ENCODE measurements at regions not wholly inside any gene's neighbourhood (a gene's known extent, or its start where the extent isn't known, plus 50 kb on each side); places are given as distances from the start of the nearest gene placed in this dataset.

- Histone ChIP-seq H3K4me1 (no peaks in the 10 kb centered on the region), H3K27me3 (no peaks in the 10 kb centered on the region), H3K9me3 (no peaks in the 10 kb centered on the region), H3K36me3 (no peaks in the 10 kb centered on the region), H3K27ac (no peak overlapping the region), H3K4me3 (no peak overlapping the region)
- DNase-seq (no peak), ATAC-seq (ENCODE audit: low FRiP score in 2 of 2) (no peak)
- TF ChIP-seq POLR2AphosphoS5 (IDR thresholded peaks at IDR 0.05) (no peak), POLR2A (IDR thresholded peaks at IDR 0.05) (no peak), EP300 (IDR thresholded peaks at IDR 0.05) (no peak), CTCF (IDR thresholded peaks at IDR 0.05) (no peak)
Measured at GRCh38 chr7:155162422-155162821, 92.3 kb downstream of the HTR5A start.

GRCh38 chr7:155163696-155164095 is 93.6 kb downstream of the HTR5A start:
- Histone ChIP-seq H3K9me3 (no peaks in the 10 kb centered on the region), H3K36me3 (no peaks in the 10 kb centered on the region), H3K4me1 (no peaks in the 10 kb centered on the region), H3K27me3 (no peaks in the 10 kb centered on the region), H3K4me3 (no peak overlapping the region), H3K27ac (no peak overlapping the region)
- 80 to 87% methylated on average over 7 of the region's 7 CpGs for WGBS, 2 donors
- DNase-seq (no peak), ATAC-seq (ENCODE audit: low FRiP score in 2 of 2) (no peak)
- TF ChIP-seq EP300 (IDR thresholded peaks at IDR 0.05) = no peak
- no peak for TF ChIP-seq CTCF (IDR thresholded peaks at IDR 0.05)
- no peak for TF ChIP-seq POLR2AphosphoS5 (IDR thresholded peaks at IDR 0.05)
- no peak for TF ChIP-seq POLR2A (IDR thresholded peaks at IDR 0.05)

DNA sequence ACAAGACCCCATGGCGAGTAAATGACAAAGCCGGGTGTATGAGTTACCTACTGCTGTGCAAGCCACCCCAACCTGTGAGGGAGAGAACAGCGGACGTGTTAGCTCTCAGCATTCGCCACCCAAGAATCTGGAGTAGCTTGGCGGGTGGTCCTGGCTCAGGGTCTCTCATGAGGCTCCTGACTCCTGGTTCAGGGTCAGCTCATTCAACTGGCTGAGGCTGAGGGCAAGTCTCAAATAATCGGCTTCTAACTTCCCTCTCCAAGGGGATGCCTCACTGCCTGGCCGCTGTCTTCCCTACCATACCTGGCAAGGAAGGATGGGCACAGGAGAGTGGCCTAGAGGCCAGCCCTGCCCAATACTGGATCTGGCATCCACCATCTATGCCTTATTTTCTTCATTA is 94.2 kb downstream of the HTR5A start:
- H3K4me1 ChIP-seq = peaks cover 0 to 3% (median 1%) of the 10 kb centered on the region in 4 donors
- H3K27me3 ChIP-seq = no peaks in the 10 kb centered on the region
- DNase-seq (no peak), ATAC-seq (ENCODE audit: low FRiP score in 2 of 2) (no peak)
- no peaks in the 10 kb centered on the region for H3K9me3 ChIP-seq
- no peak overlapping the region for H3K27ac ChIP-seq
- TF ChIP-seq EP300 (IDR thresholded peaks at IDR 0.05) (no peak), POLR2AphosphoS5 (IDR thresholded peaks at IDR 0.05) (no peak), CTCF (IDR thresholded peaks at IDR 0.05) (no peak), POLR2A (IDR thresholded peaks at IDR 0.05) (no peak)
- H3K36me3 ChIP-seq = no peaks in the 10 kb centered on the region
- no peak overlapping the region for H3K4me3 ChIP-seq
- WGBS, 2 donors = 86 to 94% methylated on average over 5 to 8 of the region's 8 CpGs

DNA sequence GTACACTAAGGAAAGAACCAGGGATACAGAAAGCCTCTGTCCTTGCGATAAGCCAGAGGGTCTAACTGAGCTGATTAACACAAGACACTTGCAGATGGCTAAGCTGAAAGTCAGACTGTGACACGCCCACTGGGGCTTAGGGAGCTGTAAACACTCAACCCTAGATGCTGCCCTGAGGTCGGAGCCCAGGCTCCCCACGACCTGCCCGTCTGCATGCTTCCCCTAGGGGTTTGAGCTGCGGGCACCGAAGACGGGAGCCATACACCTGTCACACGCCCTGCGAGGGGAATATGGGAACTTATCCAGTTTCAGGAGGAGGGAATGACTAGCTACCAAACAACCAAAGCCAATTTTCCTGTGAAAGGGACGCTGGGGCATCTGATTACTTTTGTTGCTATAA is 96.0 kb downstream of the HTR5A start:
- Histone ChIP-seq H3K4me1 (peaks cover 0 to 4% (median 2%) of the 10 kb centered on the region in 4 donors), H3K4me3 (no peak overlapping the region), H3K27ac (no peak overlapping the region), H3K36me3 (no peaks in the 10 kb centered on the region), H3K27me3 (no peaks in the 10 kb centered on the region), H3K9me3 (no peaks in the 10 kb centered on the region)
- 76 to 89% methylated on average over 7 to 11 of the region's 11 CpGs for WGBS, 2 donors
- DNase-seq (peak in 1 of 2 donors; percentile 33), ATAC-seq (ENCODE audit: low FRiP score in 2 of 2) (no peak)
- no peak for TF ChIP-seq POLR2AphosphoS5 (IDR thresholded peaks at IDR 0.05)
- no peak for TF ChIP-seq EP300 (IDR thresholded peaks at IDR 0.05)
- TF ChIP-seq POLR2A (IDR thresholded peaks at IDR 0.05) = no peak
- no peak for TF ChIP-seq CTCF (IDR thresholded peaks at IDR 0.05)

- DNase-seq = peak in 1 of 2 donors; percentile 59
- no peak for TF ChIP-seq POLR2AphosphoS5 (IDR thresholded peaks at IDR 0.05)
- TF ChIP-seq EP300 (IDR thresholded peaks at IDR 0.05) = no peak
- TF ChIP-seq POLR2A (IDR thresholded peaks at IDR 0.05) = no peak
- TF ChIP-seq CTCF (IDR thresholded peaks at IDR 0.05) = no peak
- Histone ChIP-seq H3K4me3 (no peak overlapping the region), H3K27me3 (no peaks in the 10 kb centered on the region), H3K36me3 (no peaks in the 10 kb centered on the region), H3K4me1 (peaks cover 0 to 4% (median 2%) of the 10 kb centered on the region in 4 donors), H3K27ac (no peak overlapping the region), H3K9me3 (no peaks in the 10 kb centered on the region)
- WGBS, 2 donors = 64 to 92% methylated on average over 22 to 28 of the region's 28 CpGs
- peak in 1 of 2 donors; percentile 31 for ATAC-seq (ENCODE audit: low FRiP score in 2 of 2)
Measured at GRCh38 chr7:155166673-155167370, 96.7 kb downstream of the HTR5A start.
